Epithelial cell of proximal tubule (primary cell): ENCODE measurements at regions not wholly inside any gene's neighbourhood (a gene's known extent, or its start where the extent isn't known, plus 50 kb on each side); places are given as distances from the start of the nearest gene placed in this dataset.
"Not testable (repeated sequence)": the region's sequence is repeated elsewhere in the genome, so short reads cannot be mapped to it uniquely, and the experiment has no call there.

ENCODE experiments used
- DNase-seq: peaks from one replicate; pipeline ENCODE4 v3.0.0-alpha.2; 2011; ENCODE audit warnings: low read depth
- H3K4me3 ChIP-seq: 2 replicates; pipeline ENCODE4 v1.5.1; 2011; ENCODE audit warnings: low read depth, mild to moderate bottlenecking, low read length
- CTCF ChIP-seq: conservative IDR thresholded peaks from 2 replicates; pipeline ENCODE4 v1.5.1; 2012; ENCODE audit warnings: low read depth, mild to moderate bottlenecking, low read length

- no peak overlapping the region for H3K4me3 ChIP-seq
- no peak for DNase-seq
- no peak for TF ChIP-seq CTCF
These were observed 247.7 kb downstream of the ENC1 start for GRCh38 chr5:74392711-74393351.

- no peak overlapping the region for H3K4me3 ChIP-seq
- no peak for TF ChIP-seq CTCF
- DNase-seq = no peak
These were observed 249.1 kb downstream of the ENC1 start for GRCh38 chr5:74391410-74391809.

GRCh38 chr5:74390822-74391221, 249.7 kb downstream of the ENC1 start:
- no peak for TF ChIP-seq CTCF
- no peak for DNase-seq
- H3K4me3 ChIP-seq = no peak overlapping the region

GRCh38 chr5:74390306-74390637, 250.3 kb downstream of the ENC1 start:
- no peak for TF ChIP-seq CTCF
- no peak overlapping the region for H3K4me3 ChIP-seq
- DNase-seq = no peak

GRCh38 chr5:74389531-74390305, 250.8 kb downstream of the ENC1 start:
- no peak overlapping the region for H3K4me3 ChIP-seq
- TF ChIP-seq CTCF = no peak
- no peak for DNase-seq

- not testable (repeated sequence) for H3K4me3 ChIP-seq, DNase-seq
These were observed 252.1 kb downstream of the ENC1 start for GRCh38 chr5:74388411-74388810.

GRCh38 chr5:74386571-74387334, 253.8 kb downstream of the ENC1 start:
- peak; percentile 88 for DNase-seq
- no peak for TF ChIP-seq CTCF
- H3K4me3 ChIP-seq = no peak overlapping the region
